ENCODE measurements at regions not wholly inside any gene's neighbourhood (a gene's known extent, or its start where the extent isn't known, plus 50 kb on each side); places are given as distances from the start of the nearest gene placed in this dataset.

DNA sequence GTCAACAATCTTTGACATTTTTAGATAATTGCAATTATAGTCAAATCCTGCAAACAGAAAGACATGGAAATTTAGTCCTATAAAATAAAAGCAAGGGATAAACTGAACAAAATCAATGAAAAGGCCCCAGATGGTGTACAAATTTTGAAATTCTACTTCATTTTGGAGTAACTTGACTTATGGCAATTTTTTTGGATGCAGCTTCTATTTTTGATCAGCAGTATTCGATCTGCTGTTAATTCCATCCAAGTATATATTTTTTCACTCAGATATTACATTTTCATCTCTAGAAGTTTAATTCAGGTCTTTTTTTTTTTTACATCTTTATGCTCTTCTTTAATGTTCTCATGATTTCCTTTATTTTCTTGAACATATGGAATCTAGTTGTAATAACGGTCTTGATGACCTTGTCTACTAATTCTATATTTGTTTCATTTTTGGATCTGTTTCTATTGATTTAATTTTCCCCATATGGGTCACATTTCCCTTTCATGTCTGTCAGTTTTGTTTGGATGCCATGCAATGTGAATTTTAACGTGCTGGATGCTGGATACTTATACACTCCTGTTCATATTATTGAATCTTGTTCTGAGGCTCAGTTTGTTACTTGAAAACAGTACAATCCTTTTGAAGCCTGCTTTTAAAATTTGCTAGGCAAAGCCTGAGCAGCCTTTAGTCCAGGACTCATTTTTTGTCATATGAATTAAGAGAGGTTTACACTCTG, 164.3 kb upstream of the FAM3C start:
- TF ChIP-seq POLR2AphosphoS5 (IDR thresholded peaks at IDR 0.05; ENCODE audit: borderline replicate concordance, low read depth, low read length) = no peak
- no peak for TF ChIP-seq EZH2 (IDR thresholded peaks at IDR 0.05)
- no peak for TF ChIP-seq FOXP2 (optimal IDR thresholded peaks at IDR 0.05; ENCODE audit: control extremely low read depth, extremely low read length, insufficient read depth)

Data from SK-N-MC (cell line).